CD4-positive, CD25-positive, alpha-beta regulatory T cell (primary cell): ENCODE measurements at regions not wholly inside any gene's neighbourhood (a gene's known extent, or its start where the extent isn't known, plus 50 kb on each side); places are given as distances from the start of the nearest gene placed in this dataset.

Source experiments
- ATAC-seq, 2 donors: fragments of 150-1000 bp; cut with Tn5 transposase; one replicate each; pipeline ENCODE4 v1.10.0; 2021; ENCODE audit warnings: low read depth in 2 of 2, moderate number of reproducible peaks in 2 of 2, moderate library complexity in 1 of 2
- DNase-seq, 3 donors: peaks; one replicate each; pipeline versions ENCODE4 v3.0.0 to v3.0.0-alpha.2; 2012 to 2022; ENCODE audit warnings: mixed read lengths in 1 of 3
- H3K27ac ChIP-seq: one replicate; pipeline ENCODE4 v1.7.0; 2013; ENCODE audit warnings: mild to moderate bottlenecking, low read length; ENCODE audit not compliant: insufficient read depth, poor library complexity, severe bottlenecking
- H3K27me3 ChIP-seq: one replicate; pipeline ENCODE4 v1.7.0; 2013; ENCODE audit warnings: low read length; ENCODE audit not compliant: control insufficient read depth, insufficient read depth
- H3K36me3 ChIP-seq: one replicate; pipeline ENCODE4 v1.7.0; 2013; ENCODE audit warnings: mild to moderate bottlenecking, low read length, moderate library complexity; ENCODE audit not compliant: control insufficient read depth, insufficient read depth
- H3K4me1 ChIP-seq: 2 replicates; pipeline ENCODE4 v1.7.0; 2013; ENCODE audit warnings: mild to moderate bottlenecking, low read length; ENCODE audit not compliant: insufficient read depth, control insufficient read depth, poor library complexity, severe bottlenecking
- H3K4me3 ChIP-seq: one replicate; pipeline ENCODE4 v1.7.0; 2013; ENCODE audit warnings: low read depth, mild to moderate bottlenecking, low read length, moderate library complexity
- H3K9me3 ChIP-seq, 2 experiments: 1 replicate in 1 of 2; 2 replicates in 1 of 2; pipeline ENCODE4 v1.7.0; 2013; ENCODE audit warnings: low read length in 2 of 2, mild to moderate bottlenecking in 1 of 2, moderate library complexity in 1 of 2; ENCODE audit not compliant: control insufficient read depth in 2 of 2
- H3K27ac Mint-ChIP-seq, 3 donors: one replicate each; pipeline ENCODE4 v1.8.0; 2020 to 2022; ENCODE audit warnings: mild to moderate bottlenecking in 3 of 3, mixed read lengths in 3 of 3, moderate library complexity in 2 of 3
- H3K27me3 Mint-ChIP-seq: one replicate; pipeline ENCODE4 v1.8.0; 2022; ENCODE audit warnings: mild to moderate bottlenecking, mixed read lengths
- H3K36me3 Mint-ChIP-seq: one replicate; pipeline ENCODE4 v1.8.0; 2020; ENCODE audit warnings: mixed read lengths
- H3K4me1 Mint-ChIP-seq, 4 donors: one replicate each; pipeline ENCODE4 v1.8.0; 2020 to 2022; ENCODE audit warnings: mixed read lengths in 4 of 4, mild to moderate bottlenecking in 1 of 4
- H3K4me3 Mint-ChIP-seq, 4 donors: one replicate each; pipeline ENCODE4 v1.8.0; 2020 to 2022; ENCODE audit warnings: mild to moderate bottlenecking in 4 of 4, mixed read lengths in 4 of 4, moderate library complexity in 3 of 4
- H3K9me3 Mint-ChIP-seq, 7 donors: one replicate each; pipeline ENCODE4 v1.8.0; 2020 to 2022; ENCODE audit warnings: mixed read lengths in 7 of 7, mild to moderate bottlenecking in 3 of 7, moderate library complexity in 2 of 7

- DNase-seq (no peak), ATAC-seq (no peak)
- no peak overlapping the region for H3K27ac Mint-ChIP-seq
- Histone ChIP-seq H3K4me1 (no peaks in the 10 kb centered on the region), H3K4me3 (no peak overlapping the region), H3K27me3 (no peaks in the 10 kb centered on the region), H3K27ac (no peak overlapping the region), H3K9me3 (peaks cover 0 to 11% of the 10 kb centered on the region in 2 experiments), H3K36me3 (no peaks in the 10 kb centered on the region)
- no peaks in the 10 kb centered on the region for H3K36me3 Mint-ChIP-seq
- peaks cover 0 to 34% (median 10%) of the 10 kb centered on the region in 7 donors for H3K9me3 Mint-ChIP-seq
- H3K27me3 Mint-ChIP-seq, result no peaks in the 10 kb centered on the region
- H3K4me3 Mint-ChIP-seq, result no peak overlapping the region
- H3K4me1 Mint-ChIP-seq, result no peaks in the 10 kb centered on the region
Observed at GRCh38 chr21:19937619-19938018, 1060.6 kb upstream of the NCAM2 start.

- Mint-ChIP-seq H3K9me3 (peaks cover 1 to 32% (median 11%) of the 10 kb centered on the region in 7 donors), H3K36me3 (no peaks in the 10 kb centered on the region), H3K4me3 (no peak overlapping the region), H3K4me1 (no peaks in the 10 kb centered on the region), H3K27me3 (no peaks in the 10 kb centered on the region), H3K27ac (no peak overlapping the region)
- no peak overlapping the region for H3K27ac ChIP-seq
- H3K4me1 ChIP-seq, result no peaks in the 10 kb centered on the region
- no peak for DNase-seq
- no peak overlapping the region for H3K4me3 ChIP-seq
- no peaks in the 10 kb centered on the region for H3K36me3 ChIP-seq
- H3K27me3 ChIP-seq, result no peaks in the 10 kb centered on the region
- H3K9me3 ChIP-seq, result peaks cover 3 to 6% of the 10 kb centered on the region in 2 experiments
- no peak for ATAC-seq
Observed at GRCh38 chr21:19941626-19942025, 1056.6 kb upstream of the NCAM2 start.

- no peak overlapping the region for H3K4me3 ChIP-seq
- no peak for DNase-seq
- H3K9me3 ChIP-seq, result peaks cover 0 to 10% of the 10 kb centered on the region in 2 experiments
- Mint-ChIP-seq H3K27me3 (no peaks in the 10 kb centered on the region), H3K4me1 (no peaks in the 10 kb centered on the region), H3K9me3 (peaks cover 0 to 17% (median 5%) of the 10 kb centered on the region in 7 donors), H3K36me3 (no peaks in the 10 kb centered on the region), H3K27ac (no peak overlapping the region), H3K4me3 (no peak overlapping the region)
- H3K27ac ChIP-seq, result no peak overlapping the region
- ATAC-seq, result no peak
- H3K27me3 ChIP-seq, result no peaks in the 10 kb centered on the region
- no peaks in the 10 kb centered on the region for H3K4me1 ChIP-seq
- no peaks in the 10 kb centered on the region for H3K36me3 ChIP-seq
Observed at GRCh38 chr21:19950347-19950746, 1047.9 kb upstream of the NCAM2 start.

- Histone ChIP-seq H3K36me3 (no peaks in the 10 kb centered on the region), H3K27me3 (no peaks in the 10 kb centered on the region), H3K4me1 (no peaks in the 10 kb centered on the region), H3K27ac (no peak overlapping the region), H3K9me3 (peaks cover 9 to 16% of the 10 kb centered on the region in 2 experiments), H3K4me3 (no peak overlapping the region)
- peaks cover 2 to 28% (median 10%) of the 10 kb centered on the region in 7 donors for H3K9me3 Mint-ChIP-seq
- H3K4me3 Mint-ChIP-seq, result no peak overlapping the region
- H3K27ac Mint-ChIP-seq, result no peak overlapping the region
- no peak for ATAC-seq
- no peak for DNase-seq
- no peaks in the 10 kb centered on the region for H3K27me3 Mint-ChIP-seq
- H3K4me1 Mint-ChIP-seq, result peaks cover 0 to under 1% (median 0%) of the 10 kb centered on the region in 4 donors
- H3K36me3 Mint-ChIP-seq, result no peaks in the 10 kb centered on the region
Observed at GRCh38 chr21:19969156-19969555, 1029.1 kb upstream of the NCAM2 start.

- Histone ChIP-seq H3K4me3 (no peak overlapping the region), H3K27ac (no peak overlapping the region), H3K4me1 (no peaks in the 10 kb centered on the region), H3K9me3 (peaks cover 0 to 3% of the 10 kb centered on the region in 2 experiments), H3K36me3 (no peaks in the 10 kb centered on the region), H3K27me3 (no peaks in the 10 kb centered on the region)
- H3K27me3 Mint-ChIP-seq, result no peaks in the 10 kb centered on the region
- H3K9me3 Mint-ChIP-seq, result peaks cover 6 to 35% (median 9%) of the 10 kb centered on the region in 7 donors
- no peaks in the 10 kb centered on the region for H3K4me1 Mint-ChIP-seq
- DNase-seq, result no peak
- H3K36me3 Mint-ChIP-seq, result no peaks in the 10 kb centered on the region
- no peak for ATAC-seq
- H3K27ac Mint-ChIP-seq, result no peak overlapping the region
- no peak overlapping the region for H3K4me3 Mint-ChIP-seq
Observed at GRCh38 chr21:19981938-19982337, 1016.3 kb upstream of the NCAM2 start.

GRCh38 chr21:19986396-19986795, 1011.8 kb upstream of the NCAM2 start:
- no peak overlapping the region for H3K27ac Mint-ChIP-seq
- H3K4me3 Mint-ChIP-seq, result no peak overlapping the region
- H3K27me3 Mint-ChIP-seq, result no peaks in the 10 kb centered on the region

GRCh38 chr21:19987671-19988070, 1010.5 kb upstream of the NCAM2 start:
- Histone ChIP-seq H3K4me3 (no peak overlapping the region), H3K27ac (no peak overlapping the region), H3K9me3 (peaks cover 0 to 1% of the 10 kb centered on the region in 2 experiments), H3K27me3 (no peaks in the 10 kb centered on the region), H3K36me3 (no peaks in the 10 kb centered on the region), H3K4me1 (no peaks in the 10 kb centered on the region)
- no peak for ATAC-seq
- H3K4me3 Mint-ChIP-seq, result no peak overlapping the region
- H3K36me3 Mint-ChIP-seq, result no peaks in the 10 kb centered on the region
- DNase-seq, result no peak
- H3K27ac Mint-ChIP-seq, result no peak overlapping the region
- H3K27me3 Mint-ChIP-seq, result no peaks in the 10 kb centered on the region
- H3K9me3 Mint-ChIP-seq, result peaks cover 5 to 28% (median 9%) of the 10 kb centered on the region in 7 donors
- no peaks in the 10 kb centered on the region for H3K4me1 Mint-ChIP-seq

More at GRCh38 chr21:19986396-19986795, 1011.8 kb upstream of the NCAM2 start:
- ATAC-seq (no peak), DNase-seq (no peak)
- Histone ChIP-seq H3K27me3 (no peaks in the 10 kb centered on the region), H3K4me3 (no peak overlapping the region), H3K36me3 (no peaks in the 10 kb centered on the region), H3K9me3 (peaks cover 0 to 1% of the 10 kb centered on the region in 2 experiments), H3K4me1 (no peaks in the 10 kb centered on the region), H3K27ac (no peak overlapping the region)
- Mint-ChIP-seq H3K9me3 (peaks cover 5 to 29% (median 9%) of the 10 kb centered on the region in 7 donors), H3K4me1 (no peaks in the 10 kb centered on the region), H3K36me3 (no peaks in the 10 kb centered on the region)

GRCh38 chr21:19992540-19992939, 1005.7 kb upstream of the NCAM2 start:
- no peak for ATAC-seq

More at GRCh38 chr21:19992540-19992939, 1005.7 kb upstream of the NCAM2 start:
- Histone ChIP-seq H3K27ac (no peak overlapping the region), H3K27me3 (no peaks in the 10 kb centered on the region), H3K9me3 (peaks cover 7 to 13% of the 10 kb centered on the region in 2 experiments), H3K4me1 (no peaks in the 10 kb centered on the region), H3K36me3 (no peaks in the 10 kb centered on the region), H3K4me3 (no peak overlapping the region)
- Mint-ChIP-seq H3K27ac (no peak overlapping the region), H3K36me3 (no peaks in the 10 kb centered on the region), H3K4me3 (no peak overlapping the region), H3K27me3 (no peaks in the 10 kb centered on the region), H3K4me1 (no peaks in the 10 kb centered on the region), H3K9me3 (peaks cover 6 to 33% (median 12%) of the 10 kb centered on the region in 7 donors)
- DNase-seq, result no peak
